ENCODE measurements at regions not wholly inside any gene's neighbourhood (a gene's known extent, or its start where the extent isn't known, plus 50 kb on each side); places are given as distances from the start of the nearest gene placed in this dataset.
"Not testable (repeated sequence)": the region's sequence is repeated elsewhere in the genome, so short reads cannot be mapped to it uniquely, and the experiment has no call there.

DNA sequence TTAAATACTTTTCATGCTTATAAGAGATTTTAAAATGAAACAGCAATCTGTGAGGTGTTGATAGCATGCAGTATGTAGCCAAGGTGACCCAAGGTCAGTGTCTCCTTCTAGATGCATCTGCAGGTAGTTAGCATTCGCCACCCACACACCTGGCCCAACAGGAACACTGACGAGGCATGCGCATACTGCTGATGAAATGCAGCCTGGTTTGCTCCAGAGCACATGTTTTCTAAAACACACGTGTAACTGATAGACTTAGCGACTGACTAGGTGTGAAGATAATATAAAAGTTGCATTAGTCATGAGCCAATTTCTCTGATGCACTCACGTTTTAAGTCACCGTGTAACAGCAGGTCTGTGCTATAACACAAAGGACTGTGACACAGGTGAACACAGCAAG lies 77.1 kb upstream of the RPS6KA2 start:
- Histone ChIP-seq H3K4me3 (no peak overlapping the region), H3K9me3 (no peaks in the 10 kb centered on the region), H3K27ac (no peak overlapping the region), H3K36me3 (no peaks in the 10 kb centered on the region), H3K4me1 (no peaks in the 10 kb centered on the region), H3K27me3 (no peaks in the 10 kb centered on the region)
- TF ChIP-seq, protein P1, sequence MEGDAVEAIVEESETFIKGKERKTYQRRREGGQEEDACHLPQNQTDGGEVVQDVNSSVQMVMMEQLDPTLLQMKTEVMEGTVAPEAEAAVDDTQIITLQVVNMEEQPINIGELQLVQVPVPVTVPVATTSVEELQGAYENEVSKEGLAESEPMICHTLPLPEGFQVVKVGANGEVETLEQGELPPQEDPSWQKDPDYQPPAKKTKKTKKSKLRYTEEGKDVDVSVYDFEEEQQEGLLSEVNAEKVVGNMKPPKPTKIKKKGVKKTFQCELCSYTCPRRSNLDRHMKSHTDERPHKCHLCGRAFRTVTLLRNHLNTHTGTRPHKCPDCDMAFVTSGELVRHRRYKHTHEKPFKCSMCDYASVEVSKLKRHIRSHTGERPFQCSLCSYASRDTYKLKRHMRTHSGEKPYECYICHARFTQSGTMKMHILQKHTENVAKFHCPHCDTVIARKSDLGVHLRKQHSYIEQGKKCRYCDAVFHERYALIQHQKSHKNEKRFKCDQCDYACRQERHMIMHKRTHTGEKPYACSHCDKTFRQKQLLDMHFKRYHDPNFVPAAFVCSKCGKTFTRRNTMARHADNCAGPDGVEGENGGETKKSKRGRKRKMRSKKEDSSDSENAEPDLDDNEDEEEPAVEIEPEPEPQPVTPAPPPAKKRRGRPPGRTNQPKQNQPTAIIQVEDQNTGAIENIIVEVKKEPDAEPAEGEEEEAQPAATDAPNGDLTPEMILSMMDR (IDR thresholded peaks at IDR 0.05): no peak
- no peak for DNase-seq
- intact Hi-C loops (cut with DNase I; ENCODE audit: low total_unique reads): no loop called here

DNA sequence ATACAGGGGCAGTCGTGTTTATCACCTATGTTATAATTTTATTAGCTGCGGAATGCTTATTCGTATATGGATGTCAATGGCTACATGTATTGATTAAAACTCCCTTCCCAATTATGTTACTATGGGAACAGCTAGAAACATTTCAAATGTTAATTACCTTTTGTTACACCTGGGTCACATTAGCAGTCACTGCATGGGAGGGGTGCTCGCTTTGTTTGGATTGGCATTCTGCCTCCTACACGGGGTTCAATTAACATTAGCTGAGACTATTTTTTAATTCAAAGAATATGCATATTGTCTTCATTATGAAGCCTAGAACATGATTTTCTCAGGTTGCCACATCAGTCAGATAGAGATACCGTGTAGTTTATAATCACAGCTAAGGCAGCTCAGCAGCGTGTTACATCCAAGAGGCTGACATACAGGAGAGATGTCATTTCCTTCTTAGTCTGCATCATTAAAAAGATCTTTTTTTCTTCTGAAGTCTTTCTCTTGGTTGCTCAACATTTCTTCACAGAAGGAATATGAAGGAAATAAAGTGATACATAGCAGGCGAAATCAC lies 76.2 kb upstream of the RPS6KA2 start:
- TF ChIP-seq, protein P1 (IDR thresholded peaks at IDR 0.05): no peak
- H3K27me3 ChIP-seq: no peaks in the 10 kb centered on the region
- H3K9me3 ChIP-seq: no peaks in the 10 kb centered on the region
- no peak overlapping the region for H3K4me3 ChIP-seq
- H3K27ac ChIP-seq: no peak overlapping the region
- no peak for DNase-seq
- H3K36me3 ChIP-seq: no peaks in the 10 kb centered on the region
- intact Hi-C loops (cut with DNase I; ENCODE audit: low total_unique reads): no loop called here
- no peaks in the 10 kb centered on the region for H3K4me1 ChIP-seq

DNA sequence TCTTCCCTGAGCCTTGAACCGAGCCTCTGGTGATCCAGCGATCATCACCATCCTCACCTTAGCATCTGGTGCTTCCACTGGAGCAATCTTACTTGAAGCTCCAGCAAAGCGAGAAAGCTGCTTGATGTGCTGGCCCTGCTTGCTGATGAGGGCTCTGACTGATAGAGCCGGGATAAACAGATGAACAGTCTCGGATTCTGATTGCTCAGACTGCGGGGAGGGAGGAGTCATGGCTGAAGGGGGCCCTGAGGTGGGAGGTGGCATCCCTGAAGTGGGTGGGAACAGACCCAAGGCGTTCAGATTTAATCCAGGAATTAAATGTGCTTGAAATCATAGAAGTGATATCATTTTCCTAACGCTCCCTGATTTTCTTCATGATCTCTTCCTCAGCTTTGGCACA lies 74.4 kb upstream of the RPS6KA2 start:
- DNase-seq; H3K4me1 ChIP-seq; H3K27me3 ChIP-seq; intact Hi-C loops (cut with DNase I; ENCODE audit: low total_unique reads); H3K36me3 ChIP-seq; H3K4me3 ChIP-seq; H3K27ac ChIP-seq; H3K9me3 ChIP-seq: not testable (repeated sequence)

DNA sequence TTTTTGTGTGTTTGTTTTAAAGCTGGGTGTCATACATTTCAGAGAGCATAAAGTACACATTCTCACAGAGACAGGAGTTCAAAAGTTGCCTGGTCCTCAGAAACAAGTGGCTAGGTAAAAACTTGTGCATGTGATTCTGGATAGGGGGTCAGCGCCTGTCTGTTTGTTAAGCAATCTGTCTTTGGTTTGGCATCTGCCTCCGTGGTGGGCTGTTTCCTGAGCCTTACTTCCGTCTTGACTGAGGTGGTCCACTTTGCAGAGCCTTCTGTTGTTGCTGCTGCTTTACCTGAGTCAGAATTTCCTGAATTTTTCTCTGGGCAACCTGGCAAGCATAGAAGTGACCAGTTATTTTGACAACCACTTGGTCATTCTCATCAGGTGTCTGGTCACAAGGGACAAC lies 73.8 kb upstream of the RPS6KA2 start:
- H3K4me3 ChIP-seq; intact Hi-C loops (cut with DNase I; ENCODE audit: low total_unique reads); DNase-seq; H3K4me1 ChIP-seq; H3K9me3 ChIP-seq; H3K27ac ChIP-seq; H3K36me3 ChIP-seq; H3K27me3 ChIP-seq: not testable (repeated sequence)

DNA sequence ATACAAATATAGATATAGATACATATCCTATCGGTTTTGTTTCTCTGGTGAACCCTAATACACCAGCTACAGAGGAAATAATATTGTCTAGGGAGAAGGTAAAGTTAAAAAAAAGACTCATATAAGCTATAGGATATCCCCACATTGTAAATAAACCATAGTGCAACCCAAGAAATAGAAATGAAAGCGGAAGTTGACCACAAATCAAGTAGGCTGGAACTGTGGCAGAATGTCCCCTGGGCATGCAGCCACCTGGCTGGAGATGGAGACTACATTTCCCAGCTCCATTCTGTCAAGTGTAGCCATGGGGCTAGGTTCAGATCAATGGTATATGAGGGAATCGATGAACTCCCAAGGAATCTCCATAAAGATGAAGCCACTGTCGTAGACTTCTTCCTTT lies 70.1 kb upstream of the RPS6KA2 start:
- Histone ChIP-seq H3K4me3 (no peak overlapping the region), H3K9me3 (no peaks in the 10 kb centered on the region), H3K27ac (no peak overlapping the region), H3K4me1 (no peaks in the 10 kb centered on the region), H3K36me3 (no peaks in the 10 kb centered on the region), H3K27me3 (no peaks in the 10 kb centered on the region)
- intact Hi-C loops (cut with DNase I; ENCODE audit: low total_unique reads): no loop called here
- no peak for DNase-seq
- TF ChIP-seq, protein P1 (IDR thresholded peaks at IDR 0.05): no peak

DNA sequence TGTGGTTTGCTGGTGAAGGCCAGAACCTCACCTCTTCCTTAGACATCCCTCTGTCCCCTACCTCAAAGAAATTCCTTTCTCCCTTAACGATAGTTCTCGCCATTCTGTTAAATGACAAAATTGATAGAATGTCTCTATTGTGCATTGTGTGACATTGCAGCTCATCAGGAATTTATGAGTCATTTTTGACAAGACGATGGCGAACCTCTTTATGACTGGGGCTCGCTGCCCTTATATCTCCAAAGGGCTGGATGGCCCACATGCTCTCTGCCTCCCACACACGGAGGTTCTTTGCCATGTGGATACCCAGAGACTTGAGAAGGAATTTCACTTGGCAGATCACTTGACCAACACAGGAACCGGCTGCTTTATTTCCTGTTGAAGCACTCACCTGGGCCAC lies 66.8 kb upstream of the RPS6KA2 start:
- intact Hi-C loops (cut with DNase I; ENCODE audit: low total_unique reads): no loop called here
- H3K27ac ChIP-seq: no peak overlapping the region
- no peak overlapping the region for H3K4me3 ChIP-seq
- DNase-seq: no peak
- no peaks in the 10 kb centered on the region for H3K27me3 ChIP-seq
- no peaks in the 10 kb centered on the region for H3K36me3 ChIP-seq
- TF ChIP-seq, protein P1 (IDR thresholded peaks at IDR 0.05): no peak
- H3K4me1 ChIP-seq: no peaks in the 10 kb centered on the region
- H3K9me3 ChIP-seq: no peaks in the 10 kb centered on the region

DNA sequence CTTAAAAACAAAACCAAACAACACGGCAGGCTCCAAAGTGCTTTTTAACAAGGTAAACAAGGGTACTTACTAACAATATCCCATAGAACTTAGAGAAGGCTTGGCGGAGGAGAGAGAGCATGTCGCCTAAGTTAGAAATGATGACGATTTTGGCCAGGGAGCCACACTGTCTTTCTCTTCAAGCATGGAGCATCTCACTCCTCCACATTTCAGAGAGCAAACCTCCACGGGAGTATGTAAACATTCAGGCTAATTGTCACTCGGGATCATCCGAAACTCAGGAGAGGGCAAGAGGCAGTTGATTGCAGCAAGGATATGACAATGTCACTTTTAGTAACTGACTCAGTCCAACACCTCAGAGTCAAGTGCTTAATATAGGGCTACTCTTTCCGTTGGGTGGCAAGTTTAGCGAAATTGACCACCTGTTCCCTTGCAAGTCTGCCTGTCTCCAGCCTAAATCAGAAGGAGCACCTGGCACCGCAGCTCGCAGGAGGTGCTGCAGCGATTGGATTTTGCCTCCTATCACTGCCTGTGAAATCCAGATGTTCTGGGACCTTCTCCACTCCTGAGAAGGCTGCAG lies 65.8 kb upstream of the RPS6KA2 start:
- DNase-seq: no peak
- TF ChIP-seq, protein P1 (IDR thresholded peaks at IDR 0.05): no peak
- Histone ChIP-seq H3K27ac (no peak overlapping the region), H3K4me3 (no peak overlapping the region), H3K36me3 (no peaks in the 10 kb centered on the region), H3K9me3 (no peaks in the 10 kb centered on the region), H3K27me3 (no peaks in the 10 kb centered on the region), H3K4me1 (no peaks in the 10 kb centered on the region)
- intact Hi-C loops (cut with DNase I; ENCODE audit: low total_unique reads): no loop called here
